ENCODE measurements at regions not wholly inside any gene's neighbourhood (a gene's known extent, or its start where the extent isn't known, plus 50 kb on each side); places are given as distances from the start of the nearest gene placed in this dataset.
A peak's percentile ranks its signal among the peaks of the same experiment; 100 is the strongest.

DNA sequence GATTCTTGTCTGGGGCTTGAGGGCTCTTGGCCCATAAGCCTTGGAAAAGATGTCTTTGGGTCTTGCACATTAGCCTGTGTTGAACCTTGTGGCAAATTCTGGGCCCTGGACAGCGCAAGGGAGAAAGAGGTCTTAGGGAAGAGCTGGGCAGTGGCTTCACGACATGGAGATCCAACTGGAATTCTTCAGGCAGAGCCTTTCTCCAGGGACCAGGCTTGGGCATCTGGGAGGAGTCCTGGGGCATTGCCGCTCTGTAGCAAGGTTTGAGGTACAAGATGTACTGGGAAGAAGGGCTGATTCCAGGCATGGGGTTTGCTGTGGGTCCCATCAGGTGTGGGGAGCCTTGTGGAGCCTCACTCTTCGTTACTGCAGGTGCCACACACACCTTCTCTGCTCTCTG is 104.0 kb upstream of the ACTRT1 start:
- Histone ChIP-seq H3K27ac (ENCODE audit: low read depth, low read length, poor library complexity, severe bottlenecking) (no peak overlapping the region), H3K4me1 (ENCODE audit: insufficient read depth, low read length, poor library complexity, severe bottlenecking) (no peaks in the 10 kb centered on the region), H3K36me3 (ENCODE audit: insufficient read depth, low read length, poor library complexity, severe bottlenecking) (no peaks in the 10 kb centered on the region), H3K27me3 (replicated peaks; ENCODE audit: insufficient read depth, low read depth, low read length, poor library complexity) (no peaks in the 10 kb centered on the region), H3K9me3 (ENCODE audit: low read depth, low read length, poor library complexity, severe bottlenecking) (no peaks in the 10 kb centered on the region), H3K4me3 (ENCODE audit: low read depth, low read length, poor library complexity, severe bottlenecking) (no peak overlapping the region)
- no TSS peak for BruUV-seq (replicated peaks)
- CTCF ChIA-PET: no interaction called here
- POLR2A ChIA-PET (ENCODE audit: low non-redundant PET): no interaction called here
- intact Hi-C loops (cut with micrococcal nuclease; ENCODE audit: unreplicated experiment): no loop called here
- no peak for DNase-seq (ENCODE audit: low spot score)
- TF ChIP-seq, protein P1, sequence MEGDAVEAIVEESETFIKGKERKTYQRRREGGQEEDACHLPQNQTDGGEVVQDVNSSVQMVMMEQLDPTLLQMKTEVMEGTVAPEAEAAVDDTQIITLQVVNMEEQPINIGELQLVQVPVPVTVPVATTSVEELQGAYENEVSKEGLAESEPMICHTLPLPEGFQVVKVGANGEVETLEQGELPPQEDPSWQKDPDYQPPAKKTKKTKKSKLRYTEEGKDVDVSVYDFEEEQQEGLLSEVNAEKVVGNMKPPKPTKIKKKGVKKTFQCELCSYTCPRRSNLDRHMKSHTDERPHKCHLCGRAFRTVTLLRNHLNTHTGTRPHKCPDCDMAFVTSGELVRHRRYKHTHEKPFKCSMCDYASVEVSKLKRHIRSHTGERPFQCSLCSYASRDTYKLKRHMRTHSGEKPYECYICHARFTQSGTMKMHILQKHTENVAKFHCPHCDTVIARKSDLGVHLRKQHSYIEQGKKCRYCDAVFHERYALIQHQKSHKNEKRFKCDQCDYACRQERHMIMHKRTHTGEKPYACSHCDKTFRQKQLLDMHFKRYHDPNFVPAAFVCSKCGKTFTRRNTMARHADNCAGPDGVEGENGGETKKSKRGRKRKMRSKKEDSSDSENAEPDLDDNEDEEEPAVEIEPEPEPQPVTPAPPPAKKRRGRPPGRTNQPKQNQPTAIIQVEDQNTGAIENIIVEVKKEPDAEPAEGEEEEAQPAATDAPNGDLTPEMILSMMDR (conservative IDR thresholded peaks at IDR 0.05; ENCODE audit: low read depth, low read length): no peak
- no peak for TF ChIP-seq EZH2 (IDR thresholded peaks at IDR 0.05; ENCODE audit: borderline replicate concordance, low read depth, low read length, poor library complexity, severe bottlenecking)

DNA sequence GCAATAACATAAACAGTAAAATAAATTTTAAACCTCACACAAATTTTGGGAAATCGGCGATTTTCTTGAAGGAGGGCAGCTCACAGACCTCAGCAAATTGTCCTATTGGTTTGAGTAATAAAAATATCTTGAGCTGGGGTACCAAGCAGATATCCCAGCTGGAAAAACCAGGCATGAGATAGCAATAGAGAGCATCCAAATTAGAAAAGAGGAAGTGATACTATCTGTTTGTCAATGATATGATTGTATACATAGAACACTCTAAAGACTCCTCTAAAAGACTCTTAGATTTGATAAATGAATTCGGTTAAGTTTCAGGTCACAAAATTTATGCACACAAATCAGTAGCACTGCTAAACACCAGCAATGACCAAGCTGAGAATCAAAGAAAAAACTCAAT is 90.5 kb upstream of the ACTRT1 start:
- no peaks in the 10 kb centered on the region for H3K4me1 ChIP-seq (ENCODE audit: insufficient read depth, low read length, poor library complexity, severe bottlenecking)
- TF ChIP-seq EZH2 (IDR thresholded peaks at IDR 0.05; ENCODE audit: borderline replicate concordance, low read depth, low read length, poor library complexity, severe bottlenecking): no peak
- TF ChIP-seq, protein P1 (conservative IDR thresholded peaks at IDR 0.05; ENCODE audit: low read depth, low read length): no peak
- no peak overlapping the region for H3K4me3 ChIP-seq (ENCODE audit: low read depth, low read length, poor library complexity, severe bottlenecking)
- POLR2A ChIA-PET (ENCODE audit: low non-redundant PET): interaction anchor here (0.9 kb wide), 1 partner anchor 387 kb away, joined by 3 read pairs; no protein-coding TSS in a partner anchor
- peaks cover 8% of the 10 kb centered on the region for H3K9me3 ChIP-seq (ENCODE audit: low read depth, low read length, poor library complexity, severe bottlenecking)
- H3K27me3 ChIP-seq (replicated peaks; ENCODE audit: insufficient read depth, low read depth, low read length, poor library complexity): no peaks in the 10 kb centered on the region
- intact Hi-C loops (cut with micrococcal nuclease; ENCODE audit: unreplicated experiment): no loop called here
- no peak overlapping the region for H3K27ac ChIP-seq (ENCODE audit: low read depth, low read length, poor library complexity, severe bottlenecking)
- BruUV-seq (replicated peaks): no TSS peak
- CTCF ChIA-PET: no interaction called here
- DNase-seq (ENCODE audit: low spot score): no peak
- no peaks in the 10 kb centered on the region for H3K36me3 ChIP-seq (ENCODE audit: insufficient read depth, low read length, poor library complexity, severe bottlenecking)

DNA sequence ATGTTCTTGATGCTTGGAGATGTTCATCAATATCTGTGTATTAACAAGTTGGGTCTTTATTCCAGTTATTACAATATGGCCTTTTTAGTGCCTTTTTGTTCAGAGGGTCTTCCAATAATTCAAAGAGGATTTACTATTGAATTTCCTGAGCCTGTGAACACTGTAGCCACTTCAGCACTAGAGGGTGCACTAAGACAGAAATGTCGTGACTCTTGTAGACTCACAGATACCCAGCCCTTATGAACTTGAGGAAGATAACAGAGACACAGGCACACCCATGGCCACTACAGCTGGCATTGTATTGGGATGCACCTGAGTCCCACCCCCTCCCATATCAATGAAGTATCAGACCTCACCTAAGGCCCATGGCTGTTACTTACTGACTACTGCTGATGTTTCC is 54.4 kb upstream of the ACTRT1 start:
- H3K27me3 ChIP-seq (replicated peaks; ENCODE audit: insufficient read depth, low read depth, low read length, poor library complexity): no peaks in the 10 kb centered on the region
- DNase-seq (ENCODE audit: low spot score): peak; percentile 60
- CTCF ChIA-PET: no interaction called here
- no peaks in the 10 kb centered on the region for H3K36me3 ChIP-seq (ENCODE audit: insufficient read depth, low read length, poor library complexity, severe bottlenecking)
- no TSS peak for BruUV-seq (replicated peaks)
- H3K9me3 ChIP-seq (ENCODE audit: low read depth, low read length, poor library complexity, severe bottlenecking): no peaks in the 10 kb centered on the region
- no peak overlapping the region for H3K27ac ChIP-seq (ENCODE audit: low read depth, low read length, poor library complexity, severe bottlenecking)
- H3K4me1 ChIP-seq (ENCODE audit: insufficient read depth, low read length, poor library complexity, severe bottlenecking): no peaks in the 10 kb centered on the region
- no peak overlapping the region for H3K4me3 ChIP-seq (ENCODE audit: low read depth, low read length, poor library complexity, severe bottlenecking)
- POLR2A ChIA-PET (ENCODE audit: low non-redundant PET): no interaction called here
- TF ChIP-seq EZH2 (IDR thresholded peaks at IDR 0.05; ENCODE audit: borderline replicate concordance, low read depth, low read length, poor library complexity, severe bottlenecking): no peak
- TF ChIP-seq, protein P1 (conservative IDR thresholded peaks at IDR 0.05; ENCODE audit: low read depth, low read length): peak; percentile 62
- intact Hi-C loops (cut with micrococcal nuclease; ENCODE audit: unreplicated experiment): loop anchor here (1.0 to 5.0 kb wide), 4 partner anchors 412 to 866 kb away; no protein-coding TSS in a partner anchor
